IMR-90 (cell line): ENCODE measurements at regions not wholly inside any gene's neighbourhood (a gene's known extent, or its start where the extent isn't known, plus 50 kb on each side); places are given as distances from the start of the nearest gene placed in this dataset.

Source experiments
- CTCF ChIP-seq: conservative IDR thresholded peaks from 2 replicates; pipeline ENCODE4 v1.5.1; 2012; ENCODE audit warnings: mild to moderate bottlenecking, low read depth, low read length, improper control_type of control experiment
- MAFK ChIP-seq: IDR thresholded peaks from 2 replicates; pipeline ENCODE4 v1.6.1; 2012; ENCODE audit warnings: low read depth, low read length, improper control_type of control experiment
- MXI1 ChIP-seq: IDR thresholded peaks from 2 replicates; pipeline ENCODE4 v1.6.1; 2012; ENCODE audit warnings: low read depth, mild to moderate bottlenecking, low read length, moderate library complexity, borderline replicate concordance
- RAD21 ChIP-seq: IDR thresholded peaks from 2 replicates; pipeline ENCODE4 v1.6.1; 2012; ENCODE audit warnings: low read length, improper control_type of control experiment
- SMC3 ChIP-seq: fragments of 150-350 bp; IDR thresholded peaks from 2 replicates; pipeline ENCODE4 v1.6.1; 2016; ENCODE audit warnings: low read depth, mild to moderate bottlenecking, antibody characterized with exemption, low read length, moderate library complexity

GRCh38 chr18:51448949-51449348 is 251.5 kb upstream of the MEX3C start:
- TF ChIP-seq MXI1, result no peak
- no peak for TF ChIP-seq CTCF
- TF ChIP-seq SMC3, result no peak
- TF ChIP-seq MAFK, result no peak
- TF ChIP-seq RAD21, result no peak
